ENCODE measurements at regions not wholly inside any gene's neighbourhood (a gene's known extent, or its start where the extent isn't known, plus 50 kb on each side); places are given as distances from the start of the nearest gene placed in this dataset.

DNA sequence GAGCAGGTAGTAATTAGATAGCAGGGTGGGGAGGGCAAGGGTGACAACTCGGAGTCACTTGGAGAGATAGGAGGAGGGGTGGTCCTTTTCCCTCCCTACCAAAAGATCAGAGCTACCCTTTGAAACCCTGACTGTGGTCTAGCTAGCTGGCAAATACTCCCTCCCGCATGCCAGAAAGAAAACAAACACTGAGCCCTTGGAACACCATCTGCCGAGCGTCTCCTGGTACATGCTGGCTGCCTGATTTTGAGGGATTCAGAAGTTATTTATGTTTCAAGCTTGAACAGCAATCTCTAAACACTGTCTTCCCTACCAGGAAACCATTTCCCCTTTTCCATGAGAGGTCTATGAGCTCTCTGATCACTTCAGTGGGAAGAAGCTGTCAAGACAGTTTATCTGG, 291.6 kb upstream of the CFAP20DC start:
- TF ChIP-seq EP300 (IDR thresholded peaks at IDR 0.05): no peak
- TF ChIP-seq, protein P1, sequence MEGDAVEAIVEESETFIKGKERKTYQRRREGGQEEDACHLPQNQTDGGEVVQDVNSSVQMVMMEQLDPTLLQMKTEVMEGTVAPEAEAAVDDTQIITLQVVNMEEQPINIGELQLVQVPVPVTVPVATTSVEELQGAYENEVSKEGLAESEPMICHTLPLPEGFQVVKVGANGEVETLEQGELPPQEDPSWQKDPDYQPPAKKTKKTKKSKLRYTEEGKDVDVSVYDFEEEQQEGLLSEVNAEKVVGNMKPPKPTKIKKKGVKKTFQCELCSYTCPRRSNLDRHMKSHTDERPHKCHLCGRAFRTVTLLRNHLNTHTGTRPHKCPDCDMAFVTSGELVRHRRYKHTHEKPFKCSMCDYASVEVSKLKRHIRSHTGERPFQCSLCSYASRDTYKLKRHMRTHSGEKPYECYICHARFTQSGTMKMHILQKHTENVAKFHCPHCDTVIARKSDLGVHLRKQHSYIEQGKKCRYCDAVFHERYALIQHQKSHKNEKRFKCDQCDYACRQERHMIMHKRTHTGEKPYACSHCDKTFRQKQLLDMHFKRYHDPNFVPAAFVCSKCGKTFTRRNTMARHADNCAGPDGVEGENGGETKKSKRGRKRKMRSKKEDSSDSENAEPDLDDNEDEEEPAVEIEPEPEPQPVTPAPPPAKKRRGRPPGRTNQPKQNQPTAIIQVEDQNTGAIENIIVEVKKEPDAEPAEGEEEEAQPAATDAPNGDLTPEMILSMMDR (IDR thresholded peaks at IDR 0.05): no peak
